ENCODE measurements at regions not wholly inside any gene's neighbourhood (a gene's known extent, or its start where the extent isn't known, plus 50 kb on each side); places are given as distances from the start of the nearest gene placed in this dataset.

GRCh38 chr6:44723439-44724197, 336.1 kb downstream of the CDC5L start:
- no peaks in the 10 kb centered on the region; the same call in 1 of the 2 replicates for H3K27me3 ChIP-seq (replicated peaks; ENCODE audit: control insufficient read depth, insufficient read depth, low read length)
- Mint-ChIP-seq H3K9me3 (ENCODE audit: unreplicated experiment) (no peaks in the 10 kb centered on the region), H3K27ac (ENCODE audit: unreplicated experiment) (no peak overlapping the region), H3K4me3 (ENCODE audit: unreplicated experiment) (no peak overlapping the region), H3K4me1 (ENCODE audit: low read depth, unreplicated experiment) (no peaks in the 10 kb centered on the region), H3K27me3 (ENCODE audit: insufficient read depth, unreplicated experiment) (peaks cover 10% of the 10 kb centered on the region), H3K36me3 (ENCODE audit: insufficient read depth, unreplicated experiment) (no peaks in the 10 kb centered on the region)
- H3K36me3 ChIP-seq (ENCODE audit: control insufficient read depth, insufficient read depth, low read length), result no peaks in the 10 kb centered on the region
- CTCF ChIA-PET, result no interaction called here
- BruUV-seq (replicated peaks), result no TSS peak
- no peak for DNase-seq
- TF ChIP-seq CTCF (IDR thresholded peaks at IDR 0.05; ENCODE audit: insufficient read depth in 1 of 2, low read depth in 1 of 2, low read length in 1 of 2, severe bottlenecking in 1 of 2, unreplicated experiment in 1 of 2), result no peak
- no peak overlapping the region for H3K4me3 ChIP-seq (ENCODE audit: low read depth, low read length)
- no peaks in the 10 kb centered on the region for H3K4me1 ChIP-seq
- POLR2A ChIA-PET, result no interaction called here
- intact Hi-C loops (cut with micrococcal nuclease; ENCODE audit: unreplicated experiment), result no loop called here
- no peaks in the 10 kb centered on the region for H3K9me3 ChIP-seq

- Histone ChIP-seq H3K4me3 (ENCODE audit: low read depth, low read length) (no peak overlapping the region), H3K27me3 (replicated peaks; ENCODE audit: control insufficient read depth, insufficient read depth, low read length) (no peaks in the 10 kb centered on the region), H3K36me3 (ENCODE audit: control insufficient read depth, insufficient read depth, low read length) (no peaks in the 10 kb centered on the region), H3K4me1 (no peaks in the 10 kb centered on the region), H3K9me3 (no peaks in the 10 kb centered on the region)
- no peaks in the 10 kb centered on the region for H3K36me3 Mint-ChIP-seq (ENCODE audit: insufficient read depth, unreplicated experiment)
- BruUV-seq (replicated peaks), result no TSS peak
- CTCF ChIA-PET, result no interaction called here
- no peaks in the 10 kb centered on the region for H3K4me1 Mint-ChIP-seq (ENCODE audit: low read depth, unreplicated experiment)
- H3K27ac Mint-ChIP-seq (ENCODE audit: unreplicated experiment), result no peak overlapping the region
- peaks cover 5% of the 10 kb centered on the region for H3K27me3 Mint-ChIP-seq (ENCODE audit: insufficient read depth, unreplicated experiment)
- no peaks in the 10 kb centered on the region for H3K9me3 Mint-ChIP-seq (ENCODE audit: unreplicated experiment)
- POLR2A ChIA-PET, result no interaction called here
- intact Hi-C loops (cut with micrococcal nuclease; ENCODE audit: unreplicated experiment), result no loop called here
- no peak for DNase-seq
- no peak for TF ChIP-seq CTCF (IDR thresholded peaks at IDR 0.05; ENCODE audit: insufficient read depth in 1 of 2, low read depth in 1 of 2, low read length in 1 of 2, severe bottlenecking in 1 of 2, unreplicated experiment in 1 of 2)
- no peak overlapping the region for H3K4me3 Mint-ChIP-seq (ENCODE audit: unreplicated experiment)
Observed at GRCh38 chr6:44725070-44725469, 337.6 kb downstream of the CDC5L start.

GRCh38 chr6:44727651-44728630, 340.4 kb downstream of the CDC5L start:
- intact Hi-C loops (cut with micrococcal nuclease; ENCODE audit: unreplicated experiment), result no loop called here
- DNase-seq, result no peak
- H3K27me3 ChIP-seq (replicated peaks; ENCODE audit: control insufficient read depth, insufficient read depth, low read length), result no peaks in the 10 kb centered on the region
- no peak overlapping the region for H3K4me3 ChIP-seq (ENCODE audit: low read depth, low read length)
- no peaks in the 10 kb centered on the region for H3K4me1 ChIP-seq
- BruUV-seq (replicated peaks), result no TSS peak
- Mint-ChIP-seq H3K36me3 (ENCODE audit: insufficient read depth, unreplicated experiment) (no peaks in the 10 kb centered on the region), H3K4me1 (ENCODE audit: low read depth, unreplicated experiment) (no peaks in the 10 kb centered on the region), H3K4me3 (ENCODE audit: unreplicated experiment) (no peak overlapping the region), H3K27me3 (ENCODE audit: insufficient read depth, unreplicated experiment) (peaks cover 5% of the 10 kb centered on the region), H3K9me3 (ENCODE audit: unreplicated experiment) (no peaks in the 10 kb centered on the region), H3K27ac (ENCODE audit: unreplicated experiment) (no peak overlapping the region)
- ChIA-PET POLR2A (no interaction called here), CTCF (no interaction called here)
- H3K36me3 ChIP-seq (ENCODE audit: control insufficient read depth, insufficient read depth, low read length), result no peaks in the 10 kb centered on the region
- no peak for TF ChIP-seq CTCF (IDR thresholded peaks at IDR 0.05; ENCODE audit: insufficient read depth in 1 of 2, low read depth in 1 of 2, low read length in 1 of 2, severe bottlenecking in 1 of 2, unreplicated experiment in 1 of 2)
- no peaks in the 10 kb centered on the region for H3K9me3 ChIP-seq
